Smooth muscle cell (in vitro differentiated cells): ENCODE measurements at regions not wholly inside any gene's neighbourhood (a gene's known extent, or its start where the extent isn't known, plus 50 kb on each side); places are given as distances from the start of the nearest gene placed in this dataset.
A peak's percentile ranks its signal among the peaks of the same experiment; 100 is the strongest.

Experiments used
- DNase-seq: peaks from one replicate; lab custom pipeline; 2025; ENCODE audit not compliant: unreplicated experiment; lab: John Stamatoyannopoulos, UW
- H2AFZ ChIP-seq: fragments of 200-600 bp; sonication (generic); 2 replicates; pipeline ENCODE4 v1.6.0; 2016; ENCODE audit warnings: antibody characterized with exemption, low read depth, mild to moderate bottlenecking
- H3F3A ChIP-seq: fragments of 200-600 bp; sonication (generic); 2 replicates; pipeline ENCODE4 v1.6.0; 2017; ENCODE audit warnings: antibody characterized with exemption, low read depth
- H3K27ac ChIP-seq: fragments of 200-600 bp; sonication (generic); 2 replicates; pipeline ENCODE4 v1.5.1; 2016; ENCODE audit warnings: low read depth, mild to moderate bottlenecking
- H3K27me3 ChIP-seq: fragments of 200-600 bp; sonication (generic); 2 replicates; pipeline ENCODE4 v1.6.1; 2016; ENCODE audit warnings: low read depth, mild to moderate bottlenecking
- H3K36me3 ChIP-seq: fragments of 200-600 bp; sonication (generic); 2 replicates; pipeline ENCODE4 v1.5.1; 2016; ENCODE audit warnings: low read depth
- H3K4me1 ChIP-seq: fragments of 200-600 bp; sonication (generic); 2 replicates; pipeline ENCODE4 v1.5.1; 2016; ENCODE audit warnings: low read depth
- H3K4me2 ChIP-seq: fragments of 200-600 bp; sonication (generic); 2 replicates; pipeline ENCODE4 v1.6.0; 2016; ENCODE audit warnings: mild to moderate bottlenecking
- H3K4me3 ChIP-seq: fragments of 200-600 bp; sonication (generic); 2 replicates; pipeline ENCODE4 v1.5.1; 2016; ENCODE audit warnings: mild to moderate bottlenecking
- H3K79me2 ChIP-seq: fragments of 200-600 bp; sonication (generic); 2 replicates; pipeline ENCODE4 v1.6.0; 2016; ENCODE audit warnings: low read depth, mild to moderate bottlenecking
- H3K9ac ChIP-seq: fragments of 200-600 bp; sonication (generic); 2 replicates; pipeline ENCODE4 v1.6.0; 2016; ENCODE audit warnings: low read depth
- H3K9me3 ChIP-seq: fragments of 200-600 bp; sonication (generic); replicated peaks from 2 replicates; pipeline ENCODE4 v1.5.1; 2016; ENCODE audit warnings: low read depth
- H4K20me1 ChIP-seq: fragments of 200-600 bp; sonication (generic); 2 replicates; pipeline ENCODE4 v1.6.0; 2016; ENCODE audit warnings: low read depth
- WGBS: methylation state at CpG from one replicate; pipeline ENCODE4 v1.1.7; 2016; ENCODE audit warnings: low lambda C conversion rate; 5-methylcytosine and 5-hydroxymethylcytosine counted together
- TF ChIP-seq, protein P1 (sequence below): fragments of 200-600 bp; sonication (generic); IDR thresholded peaks from 2 replicates; pipeline ENCODE4 v1.5.1; 2017; ENCODE audit warnings: borderline replicate concordance, mild to moderate bottlenecking, antibody characterized with exemption; ENCODE audit not compliant: insufficient read depth, poor library complexity, severe bottlenecking

- peaks cover 8% of the 10 kb centered on the region for H3K4me1 ChIP-seq
- peak overlapping the region; percentile 53 for H3K4me2 ChIP-seq
- peaks cover 22% of the 10 kb centered on the region for H3F3A ChIP-seq
- TF ChIP-seq, protein P1, sequence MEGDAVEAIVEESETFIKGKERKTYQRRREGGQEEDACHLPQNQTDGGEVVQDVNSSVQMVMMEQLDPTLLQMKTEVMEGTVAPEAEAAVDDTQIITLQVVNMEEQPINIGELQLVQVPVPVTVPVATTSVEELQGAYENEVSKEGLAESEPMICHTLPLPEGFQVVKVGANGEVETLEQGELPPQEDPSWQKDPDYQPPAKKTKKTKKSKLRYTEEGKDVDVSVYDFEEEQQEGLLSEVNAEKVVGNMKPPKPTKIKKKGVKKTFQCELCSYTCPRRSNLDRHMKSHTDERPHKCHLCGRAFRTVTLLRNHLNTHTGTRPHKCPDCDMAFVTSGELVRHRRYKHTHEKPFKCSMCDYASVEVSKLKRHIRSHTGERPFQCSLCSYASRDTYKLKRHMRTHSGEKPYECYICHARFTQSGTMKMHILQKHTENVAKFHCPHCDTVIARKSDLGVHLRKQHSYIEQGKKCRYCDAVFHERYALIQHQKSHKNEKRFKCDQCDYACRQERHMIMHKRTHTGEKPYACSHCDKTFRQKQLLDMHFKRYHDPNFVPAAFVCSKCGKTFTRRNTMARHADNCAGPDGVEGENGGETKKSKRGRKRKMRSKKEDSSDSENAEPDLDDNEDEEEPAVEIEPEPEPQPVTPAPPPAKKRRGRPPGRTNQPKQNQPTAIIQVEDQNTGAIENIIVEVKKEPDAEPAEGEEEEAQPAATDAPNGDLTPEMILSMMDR: no peak
- H3K9me3 ChIP-seq: no peaks in the 10 kb centered on the region
- no peak overlapping the region for H3K4me3 ChIP-seq
- no peaks in the 10 kb centered on the region for H3K36me3 ChIP-seq
- peak overlapping the region; percentile 86 for H3K27ac ChIP-seq
- H3K79me2 ChIP-seq: no peaks in the 10 kb centered on the region
- no peak for DNase-seq
- no peaks in the 10 kb centered on the region for H4K20me1 ChIP-seq
- peak overlapping the region; percentile 57 for H2AFZ ChIP-seq
- WGBS: 30% methylated on average over 3 of the region's 3 CpGs
- no peaks in the 10 kb centered on the region for H3K27me3 ChIP-seq
- H3K9ac ChIP-seq: peak overlapping the region; percentile 50
Measured at GRCh38 chr2:215598376-215598975, 162.6 kb upstream of the FN1 start.

DNA sequence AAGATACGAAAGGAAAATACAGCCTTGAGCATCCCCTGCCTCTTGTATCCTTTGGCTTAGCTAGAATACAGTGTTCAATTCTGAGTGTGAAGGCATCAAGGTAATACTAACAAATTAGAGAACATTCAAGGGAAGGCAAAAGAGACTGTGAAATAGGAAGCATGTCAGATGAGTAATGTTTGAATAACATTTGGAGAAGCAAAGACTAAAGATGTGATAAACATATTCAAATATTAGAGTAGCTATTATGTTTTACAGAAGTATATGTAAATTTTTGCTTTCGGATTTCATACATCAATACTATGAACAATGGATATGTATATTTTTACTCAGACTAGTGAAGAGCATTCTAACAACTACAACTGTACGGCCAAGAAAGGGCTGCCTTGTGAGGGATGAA lies 161.7 kb upstream of the FN1 start:
- H3K36me3 ChIP-seq: no peaks in the 10 kb centered on the region
- DNase-seq: no peak
- H3K27me3 ChIP-seq: no peaks in the 10 kb centered on the region
- peaks cover 22% of the 10 kb centered on the region for H3F3A ChIP-seq
- no peaks in the 10 kb centered on the region for H3K9me3 ChIP-seq
- peaks cover 8% of the 10 kb centered on the region for H3K4me1 ChIP-seq
- WGBS: 98% methylated on average over 3 of the region's 3 CpGs
- no peaks in the 10 kb centered on the region for H3K79me2 ChIP-seq
- H3K27ac ChIP-seq: peak overlapping the region; percentile 86
- H3K4me3 ChIP-seq: no peak overlapping the region
- H4K20me1 ChIP-seq: no peaks in the 10 kb centered on the region
- H3K4me2 ChIP-seq: peak overlapping the region; percentile 37
- no peak overlapping the region for H2AFZ ChIP-seq
- H3K9ac ChIP-seq: no peak overlapping the region
- TF ChIP-seq, protein P1: no peak

GRCh38 chr2:215594766-215595165 lies 158.9 kb upstream of the FN1 start:
- no peak for DNase-seq
- TF ChIP-seq, protein P1: no peak
- H4K20me1 ChIP-seq: no peaks in the 10 kb centered on the region
- H3K27me3 ChIP-seq: no peaks in the 10 kb centered on the region
- peak overlapping the region; percentile 67 for H3K27ac ChIP-seq
- H3K79me2 ChIP-seq: no peaks in the 10 kb centered on the region
- peak overlapping the region; percentile 26 for H3K9ac ChIP-seq
- no peak overlapping the region for H2AFZ ChIP-seq
- H3K4me2 ChIP-seq: peak overlapping the region; percentile 60
- peaks cover 8% of the 10 kb centered on the region for H3K4me1 ChIP-seq
- H3K4me3 ChIP-seq: no peak overlapping the region
- no peaks in the 10 kb centered on the region for H3K9me3 ChIP-seq
- H3F3A ChIP-seq: peaks cover 22% of the 10 kb centered on the region
- H3K36me3 ChIP-seq: no peaks in the 10 kb centered on the region
- WGBS: 3% methylated on average over 2 of the region's 2 CpGs

DNA sequence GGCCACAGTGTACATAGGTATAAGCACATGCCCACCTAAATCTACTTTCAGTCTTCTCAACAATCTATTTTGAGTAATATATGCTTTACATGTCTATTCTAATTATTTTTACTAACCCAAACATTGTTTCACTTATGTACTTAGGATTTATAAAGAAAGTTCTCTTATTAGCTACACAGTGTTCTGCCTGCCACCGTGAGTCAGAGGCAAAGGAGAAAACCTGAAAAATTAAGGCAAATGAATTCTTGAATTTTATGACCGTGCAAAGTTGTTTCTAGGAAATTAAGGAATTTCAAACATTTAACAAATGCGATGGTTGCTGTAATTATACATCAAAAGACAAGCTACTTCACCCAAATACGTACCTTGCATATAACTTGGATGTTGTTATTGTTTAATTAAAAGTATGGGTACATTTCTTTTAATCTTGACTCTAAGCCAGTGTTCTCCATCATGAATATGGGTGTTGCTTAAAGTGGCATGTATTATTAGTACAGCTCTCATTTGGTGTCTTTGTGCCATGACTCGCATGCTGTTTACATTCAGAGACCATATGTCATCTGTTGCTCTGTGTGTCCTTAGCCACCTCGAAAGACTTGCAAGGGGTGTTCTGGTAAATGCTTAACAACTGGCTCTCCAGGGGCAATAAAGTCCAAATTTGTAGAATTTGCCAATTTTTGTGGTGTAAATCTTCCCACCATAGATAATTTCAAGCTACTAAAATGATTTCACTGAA lies 154.3 kb upstream of the FN1 start:
- Histone ChIP-seq H3F3A (peaks cover 4% of the 10 kb centered on the region), H3K27me3 (no peaks in the 10 kb centered on the region), H3K4me1 (peaks cover 8% of the 10 kb centered on the region), H3K4me2 (peak overlapping the region; percentile 8), H3K79me2 (no peaks in the 10 kb centered on the region), H4K20me1 (no peaks in the 10 kb centered on the region), H3K9me3 (no peaks in the 10 kb centered on the region), H3K4me3 (no peak overlapping the region), H2AFZ (peak overlapping the region; percentile 64), H3K36me3 (no peaks in the 10 kb centered on the region), H3K9ac (no peak overlapping the region), H3K27ac (peak overlapping the region; percentile 16)
- WGBS: 68% methylated on average over 6 of the region's 6 CpGs
- TF ChIP-seq, protein P1: no peak
- DNase-seq: no peak
